ENCODE measurements at regions not wholly inside any gene's neighbourhood (a gene's known extent, or its start where the extent isn't known, plus 50 kb on each side); places are given as distances from the start of the nearest gene placed in this dataset.
A peak's percentile ranks its signal among the peaks of the same experiment; 100 is the strongest.
"Not testable (repeated sequence)": the region's sequence is repeated elsewhere in the genome, so short reads cannot be mapped to it uniquely, and the experiment has no call there.

DNA sequence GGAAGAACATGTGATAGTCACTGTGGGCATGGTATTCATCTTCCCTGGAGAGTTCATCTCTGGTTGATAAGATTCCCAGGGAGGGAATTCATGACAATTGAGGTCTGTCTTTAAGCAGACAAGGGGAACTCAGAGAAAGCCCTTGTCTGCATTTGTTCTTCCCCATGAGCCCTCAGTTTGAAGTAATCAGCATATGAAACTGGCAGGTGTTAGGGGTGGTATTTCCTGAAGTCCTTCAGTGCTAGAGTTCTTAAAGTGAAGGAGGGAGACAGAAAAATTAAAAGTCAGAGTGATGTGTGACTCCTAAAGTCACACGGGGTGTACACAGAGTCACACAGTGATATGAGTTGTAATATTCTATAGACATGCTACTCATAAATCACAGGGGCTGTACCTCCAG is 60.6 kb upstream of the SYK start:
- no peak for DNase-seq

GRCh38 chr9:90737742-90738141 is 63.9 kb upstream of the SYK start:
- no peak for DNase-seq

DNA sequence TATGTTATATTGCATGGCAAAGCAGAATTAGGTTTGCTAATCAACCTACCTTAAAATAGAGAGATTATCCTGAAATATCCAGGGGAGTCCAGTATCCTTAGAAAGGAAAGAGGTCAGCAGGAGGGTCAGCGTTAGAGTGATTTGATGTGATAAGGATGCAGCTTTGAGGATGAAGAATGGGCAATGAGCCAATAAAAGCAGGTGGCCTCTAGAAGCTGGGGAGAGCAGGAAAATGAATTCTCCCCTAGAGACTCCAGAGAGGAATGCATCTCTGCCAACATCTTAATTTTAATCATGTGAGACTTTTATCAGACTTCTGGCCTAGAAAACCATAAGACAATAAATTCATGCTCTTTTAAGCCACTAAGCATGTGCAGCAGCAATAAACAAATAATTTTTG is 65.7 kb upstream of the SYK start:
- DNase-seq = peak; percentile 7 to 34

DNA sequence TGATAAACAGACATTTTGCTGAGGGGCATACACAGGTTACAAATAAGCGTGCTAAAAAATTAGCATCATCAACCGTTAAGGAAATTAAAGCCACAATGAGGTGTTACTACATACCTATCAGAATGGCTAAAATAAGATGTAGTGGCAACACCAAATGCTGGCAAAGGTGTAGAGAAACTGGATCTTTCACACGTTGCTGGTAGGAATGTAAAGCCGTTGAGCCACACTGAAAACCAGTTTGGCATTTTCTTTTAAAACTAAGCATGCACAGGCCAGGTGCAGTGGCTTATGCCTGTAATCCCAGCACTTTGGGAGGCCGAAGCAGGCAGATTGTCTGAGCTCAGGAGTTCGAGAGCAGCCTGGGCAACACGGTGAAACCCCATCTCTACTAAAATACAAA is 67.0 kb upstream of the SYK start:
- no peak for DNase-seq

GRCh38 chr9:90729351-90729750 is 72.3 kb upstream of the SYK start:
- DNase-seq = no peak

- no peak for DNase-seq
Measured at GRCh38 chr9:90727488-90727887, 74.1 kb upstream of the SYK start.

DNA sequence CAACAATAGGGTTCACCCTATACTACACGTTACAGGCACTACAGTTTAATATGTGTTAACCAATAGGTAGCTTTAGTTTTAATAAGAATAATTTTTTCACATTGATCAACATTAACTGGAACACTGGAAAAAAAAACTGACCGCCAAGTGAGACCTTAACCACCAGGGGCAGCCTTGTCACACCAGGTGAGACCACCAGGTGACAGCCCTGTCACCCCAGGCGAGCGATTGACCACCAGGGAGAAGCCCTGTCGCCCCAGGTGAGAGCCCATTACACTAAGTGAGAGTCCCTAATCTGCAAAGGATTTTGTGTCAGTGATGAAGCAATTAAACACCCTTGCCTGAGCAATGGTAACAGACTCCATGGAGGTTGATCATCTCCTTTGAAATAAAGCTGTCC is 75.4 kb upstream of the SYK start:
- DNase-seq = no peak

DNA sequence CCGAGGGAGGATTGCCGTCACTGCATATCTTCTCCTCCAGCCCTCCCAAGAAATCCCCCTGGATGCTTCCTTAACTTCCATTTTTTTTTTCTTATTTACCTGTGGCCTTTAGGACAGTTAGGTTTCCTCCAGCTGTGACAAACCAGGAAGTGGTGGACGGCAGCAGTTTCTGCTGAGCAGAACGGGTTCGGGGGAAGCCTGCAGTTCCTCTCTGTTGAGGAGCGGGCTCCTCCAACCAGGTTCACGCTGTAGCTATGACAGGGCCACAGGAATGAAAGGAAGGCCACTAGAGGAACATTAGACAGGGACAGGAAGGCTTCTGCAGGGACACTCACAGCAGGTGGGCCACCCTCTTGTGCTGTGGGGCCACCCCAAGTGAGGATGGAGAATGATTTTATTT is 76.7 kb upstream of the SYK start:
- no peak for DNase-seq

DNA sequence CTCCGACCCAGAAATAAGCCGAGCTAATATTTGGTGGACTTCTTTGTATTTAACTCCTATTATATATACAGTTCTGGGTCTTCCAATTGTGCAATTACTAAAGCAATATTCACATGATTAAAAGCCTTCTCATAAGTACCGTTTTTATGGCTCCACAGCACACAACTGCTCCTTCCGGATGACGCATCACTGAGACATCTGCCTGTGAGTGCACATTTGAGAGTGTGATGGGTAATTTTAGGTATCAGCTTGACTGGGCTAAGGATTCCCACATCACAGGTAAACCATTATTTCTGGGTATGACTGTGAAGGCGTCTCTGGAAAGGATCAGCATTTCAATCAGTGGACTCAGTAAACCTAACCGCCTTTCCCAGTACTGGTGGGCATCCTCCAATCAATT is 77.5 kb upstream of the SYK start:
- DNase-seq = peak in 1 of 2 experiments; percentile 28

GRCh38 chr9:90722071-90722470 is 79.4 kb upstream of the DIRAS2 start:
- DNase-seq = no peak

- no peak for DNase-seq
Measured at GRCh38 chr9:90720621-90721265, 78.1 kb upstream of the DIRAS2 start.

GRCh38 chr9:90706230-90706629 is 63.6 kb upstream of the DIRAS2 start:
- DNase-seq = no peak

GRCh38 chr9:90702441-90702955 is 59.9 kb upstream of the DIRAS2 start:
- DNase-seq = no peak

DNA sequence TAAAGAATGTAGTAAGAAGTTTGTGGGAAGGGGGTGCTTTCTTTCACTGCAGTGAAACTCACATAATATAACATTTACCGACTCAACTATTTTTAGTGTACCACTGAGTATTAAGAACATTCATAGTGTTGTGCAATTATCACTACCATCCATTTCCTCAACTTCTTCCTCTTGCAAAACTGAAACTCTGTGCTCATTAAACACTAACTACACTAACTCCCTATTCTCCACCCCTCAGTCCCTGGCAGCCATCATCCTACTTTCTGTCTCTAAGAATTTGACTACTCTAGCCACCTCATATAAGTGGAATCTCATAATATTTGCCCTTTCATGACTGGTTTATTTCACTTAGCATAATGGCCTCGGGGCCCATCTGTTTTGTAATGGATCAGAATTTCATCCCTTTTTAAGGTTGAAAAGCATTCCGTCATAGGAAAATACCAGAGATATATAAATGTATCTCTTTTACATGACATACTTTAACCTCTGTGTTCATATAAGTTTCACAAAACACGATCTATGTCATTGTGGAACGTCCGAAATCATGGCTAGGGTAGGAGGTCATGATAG is 56.3 kb upstream of the DIRAS2 start:
- DNase-seq = no peak

DNA sequence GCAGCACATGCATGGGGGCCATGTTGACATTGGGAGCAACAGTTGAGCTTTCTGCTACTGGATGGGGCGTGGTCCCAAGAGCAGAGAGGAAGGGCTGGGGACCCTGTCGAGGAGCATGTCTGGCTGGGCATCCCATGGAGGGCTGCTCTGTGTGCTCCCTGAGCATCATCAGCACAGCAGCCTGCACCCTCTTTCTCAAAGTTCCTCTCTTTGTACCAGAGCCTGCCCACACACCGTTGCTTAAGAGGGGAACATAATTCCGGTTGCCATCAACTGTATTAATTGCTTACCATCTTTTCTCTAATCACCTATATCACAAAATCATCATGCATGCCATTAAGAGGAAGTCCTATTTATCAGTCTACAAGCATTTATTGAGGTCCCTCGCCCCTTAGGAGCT is 55.2 kb upstream of the DIRAS2 start:
- DNase-seq = no peak

GRCh38 chr9:90694187-90694586 is 51.6 kb upstream of the DIRAS2 start:
- not testable (repeated sequence) for DNase-seq

Measured in SHP77 (cell line).